Neural cell (in vitro differentiated cells): ENCODE measurements at regions not wholly inside any gene's neighbourhood (a gene's known extent, or its start where the extent isn't known, plus 50 kb on each side); places are given as distances from the start of the nearest gene placed in this dataset.

ENCODE experiments used
- H2AFZ ChIP-seq: fragments of 200-600, 300-800 bp; sonication (generic), shearing (Covaris generic); 2 replicates; pipeline ENCODE4 v1.6.0; 2014; ENCODE audit warnings: low read depth, mild to moderate bottlenecking, antibody characterized with exemption, low read length, moderate library complexity
- H3F3A ChIP-seq: fragments of 200-600 bp; shearing (Covaris generic); 2 replicates; pipeline ENCODE4 v1.6.1; 2016; ENCODE audit warnings: mild to moderate bottlenecking, moderate library complexity, mixed read lengths, antibody characterized with exemption, low read length; ENCODE audit not compliant: insufficient read depth, poor library complexity, severe bottlenecking
- H3K27ac ChIP-seq: fragments of 200-600, 300-800 bp; sonication (generic), shearing (Covaris generic); 2 replicates; pipeline ENCODE4 v1.5.1; 2014; ENCODE audit warnings: mild to moderate bottlenecking, low read length, moderate library complexity
- H3K27me3 ChIP-seq: fragments of 300-800, 200-600 bp; sonication (generic), shearing (Covaris generic); 2 replicates; pipeline ENCODE4 v1.6.0; 2014; ENCODE audit warnings: mild to moderate bottlenecking, low read depth, low read length, moderate library complexity; ENCODE audit not compliant: insufficient read depth
- H3K36me3 ChIP-seq: fragments of 300-800, 200-600 bp; sonication (generic), shearing (Covaris generic); 2 replicates; pipeline ENCODE4 v1.5.1; 2014; ENCODE audit warnings: mild to moderate bottlenecking, antibody characterized with exemption, low read length, moderate library complexity; ENCODE audit not compliant: insufficient read depth
- H3K4me2 ChIP-seq: fragments of 300-800, 200-600 bp; sonication (generic), shearing (Covaris generic); 2 replicates; pipeline ENCODE4 v1.6.0; 2014; ENCODE audit warnings: mild to moderate bottlenecking, low read length
- H3K4me3 ChIP-seq: fragments of 300-800, 200-600 bp; sonication (generic), shearing (Covaris generic); 2 replicates; pipeline ENCODE4 v1.5.1; 2014; ENCODE audit warnings: mild to moderate bottlenecking, low read length, moderate library complexity
- H3K79me2 ChIP-seq: fragments of 200-600 bp; shearing (Covaris generic); replicated peaks from 2 replicates; pipeline ENCODE4 v1.6.0; 2014; ENCODE audit warnings: mild to moderate bottlenecking, low read length, moderate library complexity; ENCODE audit not compliant: insufficient read depth
- H3K9ac ChIP-seq: fragments of 300-800, 200-600 bp; sonication (generic), shearing (Covaris generic); 2 replicates; pipeline ENCODE4 v1.6.1; 2016; ENCODE audit warnings: mild to moderate bottlenecking, low read length, mixed read lengths
- H3K9me2 ChIP-seq: fragments of 200-600 bp; shearing (Covaris generic); 2 replicates; pipeline ENCODE4 v1.6.1; 2016; ENCODE audit warnings: mild to moderate bottlenecking, low read length, mixed read lengths; ENCODE audit not compliant: insufficient read depth
- H3K9me3 ChIP-seq: fragments of 200-600, 300-800 bp; sonication (generic), shearing (Covaris generic); 2 replicates; pipeline ENCODE4 v1.6.1; 2016; ENCODE audit warnings: mild to moderate bottlenecking, mixed run types, low read length, moderate library complexity, mixed read lengths
- H4K20me1 ChIP-seq: fragments of 200-600 bp; shearing (Covaris generic); 2 replicates; pipeline ENCODE4 v1.6.1; 2016; ENCODE audit warnings: mild to moderate bottlenecking, mixed run types; ENCODE audit not compliant: insufficient read depth
- CTCF ChIP-seq: fragments of 450-650 bp; IDR thresholded peaks from 2 replicates; pipeline ENCODE4 v1.5.1; 2014; ENCODE audit warnings: antibody characterized with exemption, mild to moderate bottlenecking, moderate library complexity; ENCODE audit not compliant: poor library complexity, severe bottlenecking
- EP300 ChIP-seq: fragments of 450-650 bp; conservative IDR thresholded peaks from 2 replicates; pipeline ENCODE4 v1.6.1; 2014; ENCODE audit warnings: antibody characterized with exemption, mild to moderate bottlenecking, moderate library complexity; ENCODE audit not compliant: poor library complexity, severe bottlenecking
- EZH2 ChIP-seq: fragments of 200-600, 300-800 bp; shearing (Covaris generic), sonication (generic); IDR thresholded peaks from 2 replicates; pipeline ENCODE4 v1.6.1; 2014; ENCODE audit warnings: antibody characterized with exemption, low read length, borderline replicate concordance, mild to moderate bottlenecking; ENCODE audit not compliant: insufficient read depth, poor library complexity, severe bottlenecking
- MXI1 ChIP-seq: fragments of 450-650 bp; conservative IDR thresholded peaks from 2 replicates; pipeline ENCODE4 v1.6.1; 2014; ENCODE audit warnings: antibody characterized with exemption, mild to moderate bottlenecking; ENCODE audit not compliant: poor library complexity, severe bottlenecking
- POLR2AphosphoS5 ChIP-seq: IDR thresholded peaks from 2 replicates; pipeline ENCODE4 v1.6.1; 2012
- RAD21 ChIP-seq: fragments of 450-650 bp; conservative IDR thresholded peaks from 2 replicates; pipeline ENCODE4 v1.6.1; 2014; ENCODE audit warnings: antibody characterized with exemption, mild to moderate bottlenecking, moderate library complexity
- REST ChIP-seq: IDR thresholded peaks from 2 replicates; pipeline ENCODE4 v1.6.1; 2012; ENCODE audit warnings: borderline replicate concordance
- SMC3 ChIP-seq: fragments of 450-650 bp; conservative IDR thresholded peaks from 2 replicates; pipeline ENCODE4 v1.6.1; 2014; ENCODE audit warnings: antibody characterized with exemption, mild to moderate bottlenecking, moderate library complexity; ENCODE audit not compliant: poor library complexity
- TAF1 ChIP-seq: IDR thresholded peaks from 2 replicates; pipeline ENCODE4 v1.6.1; 2012; ENCODE audit warnings: low read depth

- no peak overlapping the region for H2AFZ ChIP-seq
- H3K9ac ChIP-seq: no peak overlapping the region
- H4K20me1 ChIP-seq: no peaks in the 10 kb centered on the region
- H3K4me3 ChIP-seq: no peak overlapping the region
- no peaks in the 10 kb centered on the region for H3K36me3 ChIP-seq
- H3K27me3 ChIP-seq: no peaks in the 10 kb centered on the region
- H3K4me2 ChIP-seq: no peak overlapping the region
- H3K79me2 ChIP-seq: no peaks in the 10 kb centered on the region
- H3K9me3 ChIP-seq: no peaks in the 10 kb centered on the region
- no peaks in the 10 kb centered on the region for H3K9me2 ChIP-seq
- no peaks in the 10 kb centered on the region for H3F3A ChIP-seq
- TF ChIP-seq SMC3 (no peak), REST (no peak), POLR2AphosphoS5 (no peak), RAD21 (no peak), CTCF (no peak), MXI1 (no peak), EZH2 (no peak), TAF1 (no peak), EP300 (no peak)
- H3K27ac ChIP-seq: no peak overlapping the region
Measured at GRCh38 chr1:78237364-78237916, 191.7 kb downstream of the GIPC2 start.

DNA sequence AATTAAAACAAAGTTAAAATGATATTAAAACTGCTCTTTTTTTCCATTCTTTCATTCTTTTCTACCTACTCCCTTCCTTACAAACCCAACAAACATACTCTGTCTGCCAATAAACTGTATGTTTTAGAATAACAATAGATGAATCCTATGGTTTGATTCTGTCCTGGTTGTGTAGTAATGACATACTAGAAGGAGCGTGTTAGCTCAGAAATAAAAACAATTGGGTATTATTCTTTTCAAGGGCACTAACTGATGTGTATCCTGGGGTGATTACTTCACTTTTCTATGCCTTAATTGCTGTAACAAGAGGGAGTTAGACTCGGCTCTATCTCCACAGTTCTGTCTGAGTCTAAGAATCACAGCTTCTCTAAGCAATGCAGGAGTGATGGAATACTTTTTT, 194.4 kb downstream of the GIPC2 start:
- H3K36me3 ChIP-seq: no peaks in the 10 kb centered on the region
- no peak overlapping the region for H2AFZ ChIP-seq
- H3K9me3 ChIP-seq: no peaks in the 10 kb centered on the region
- H3K9me2 ChIP-seq: no peaks in the 10 kb centered on the region
- no peaks in the 10 kb centered on the region for H3F3A ChIP-seq
- H3K27ac ChIP-seq: no peak overlapping the region
- no peaks in the 10 kb centered on the region for H3K27me3 ChIP-seq
- H3K4me2 ChIP-seq: no peak overlapping the region
- TF ChIP-seq EP300 (no peak), POLR2AphosphoS5 (no peak), REST (no peak), TAF1 (no peak), SMC3 (no peak), CTCF (no peak), EZH2 (no peak), RAD21 (no peak), MXI1 (no peak)
- no peaks in the 10 kb centered on the region for H3K79me2 ChIP-seq
- H3K9ac ChIP-seq: no peak overlapping the region
- no peak overlapping the region for H3K4me3 ChIP-seq
- H4K20me1 ChIP-seq: no peaks in the 10 kb centered on the region
